Caco-2 (cell line): ENCODE measurements at regions not wholly inside any gene's neighbourhood (a gene's known extent, or its start where the extent isn't known, plus 50 kb on each side); places are given as distances from the start of the nearest gene placed in this dataset.

Source experiments
- BruUV-seq: library from RNA; stranded (reverse); fragments of 400-500 nt; replicated peaks from 2 replicates; lab custom pipeline; 2021; lab: Mats Ljungman, UMichigan
- CTCF ChIA-PET: fragments of 300-600 bp; sonication (Branson Sonifier 250); formaldehyde crosslinking; loops from one replicate; lab custom pipeline; 2022; ENCODE audit warnings: antibody characterized with exemption; lab: Charles Lee
- POLR2A ChIA-PET: fragments of 300-600 bp; sonication (Branson Sonifier 250); formaldehyde crosslinking; loops from one replicate; lab custom pipeline; 2022; ENCODE audit warnings: antibody characterized with exemption; lab: Charles Lee
- DNase-seq, 2 experiments: peaks; one replicate each; pipeline versions ENCODE4 v3.0.0 to v3.0.0-alpha.2; 2020 to 2022
- H3K27me3 ChIP-seq: replicated peaks from 2 replicates; pipeline ENCODE4 v1.6.0; 2011; ENCODE audit warnings: low read length; ENCODE audit not compliant: control insufficient read depth, insufficient read depth
- H3K36me3 ChIP-seq: 2 replicates; pipeline ENCODE4 v1.5.1; 2011; ENCODE audit warnings: low read length; ENCODE audit not compliant: control insufficient read depth, insufficient read depth
- H3K4me1 ChIP-seq: fragments of 250-450 bp; sonication (Bioruptor Pico); 2 replicates; pipeline ENCODE4 v1.5.1; 2020; ENCODE audit warnings: mild to moderate bottlenecking
- H3K4me3 ChIP-seq: 2 replicates; pipeline ENCODE4 v1.5.1; 2011; ENCODE audit warnings: low read depth, mild to moderate bottlenecking, control low read depth, low read length
- H3K9me3 ChIP-seq: fragments of 250-450 bp; sonication (Bioruptor Pico); 2 replicates; pipeline ENCODE4 v1.5.1; 2020; ENCODE audit warnings: mild to moderate bottlenecking, moderate library complexity
- H3K27ac Mint-ChIP-seq: one replicate; pipeline ENCODE4 v1.8.0; 2022; ENCODE audit warnings: mixed read lengths; ENCODE audit not compliant: unreplicated experiment
- H3K27me3 Mint-ChIP-seq: one replicate; pipeline ENCODE4 v1.8.0; 2022; ENCODE audit warnings: mixed read lengths; ENCODE audit not compliant: insufficient read depth, unreplicated experiment
- H3K36me3 Mint-ChIP-seq: one replicate; pipeline ENCODE4 v1.8.0; 2022; ENCODE audit warnings: mild to moderate bottlenecking, mixed read lengths; ENCODE audit not compliant: insufficient read depth, unreplicated experiment
- H3K4me1 Mint-ChIP-seq: one replicate; pipeline ENCODE4 v1.8.0; 2022; ENCODE audit warnings: low read depth, mixed read lengths; ENCODE audit not compliant: unreplicated experiment
- H3K4me3 Mint-ChIP-seq: one replicate; pipeline ENCODE4 v1.8.0; 2022; ENCODE audit warnings: mild to moderate bottlenecking, moderate library complexity, mixed read lengths; ENCODE audit not compliant: unreplicated experiment
- H3K9me3 Mint-ChIP-seq: one replicate; pipeline ENCODE4 v1.8.0; 2022; ENCODE audit warnings: mixed read lengths; ENCODE audit not compliant: unreplicated experiment
- CTCF ChIP-seq, 2 experiments: fragments of 200-600 bp in 1 of 2; IDR thresholded peaks; 1 replicate in 1 of 2; 2 replicates in 1 of 2; pipeline versions ENCODE4 v1.5.1 to v1.8.0; 2011 to 2022; ENCODE audit warnings: antibody characterized with exemption in 1 of 2, control low read depth in 1 of 2, inconsistent platforms in 1 of 2, low read depth in 1 of 2, low read length in 1 of 2, mild to moderate bottlenecking in 1 of 2, moderate library complexity in 1 of 2; ENCODE audit not compliant: insufficient read depth in 1 of 2, severe bottlenecking in 1 of 2, unreplicated experiment in 1 of 2
- intact Hi-C: fragments of 100-400 bp; cut with micrococcal nuclease; formaldehyde crosslinking; loops from one replicate; pipeline ENCODE4 v1.10.0; 2022; ENCODE audit not compliant: unreplicated experiment

- no TSS peak for BruUV-seq
- no peak for TF ChIP-seq CTCF (IDR thresholded peaks at IDR 0.05; ENCODE audit: insufficient read depth in 1 of 2, low read depth in 1 of 2, low read length in 1 of 2, severe bottlenecking in 1 of 2, unreplicated experiment in 1 of 2)
- CTCF ChIA-PET: no interaction called here
Observed at GRCh38 chr22:44437216-44438055, 60.6 kb downstream of the RTL6 start.

DNA sequence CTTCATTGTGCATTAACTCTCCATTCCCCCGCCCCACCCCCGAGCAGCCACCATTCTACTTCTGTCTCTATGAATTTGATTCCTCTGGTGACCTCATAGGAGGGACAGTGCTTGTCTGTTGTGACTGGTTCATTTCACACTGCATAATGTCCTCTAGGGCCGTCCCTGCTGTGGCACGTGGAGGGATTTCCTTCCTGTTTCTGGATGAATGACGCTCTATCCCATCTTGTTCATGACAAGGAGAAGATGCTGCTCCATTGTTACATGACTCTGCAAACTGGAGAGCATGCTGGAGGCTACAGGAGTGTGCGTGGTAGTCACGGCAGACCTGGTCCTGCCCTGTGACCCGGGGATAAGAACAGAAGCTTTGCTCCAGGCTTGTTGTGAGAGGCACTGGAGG is 61.3 kb downstream of the RTL6 start:
- Histone ChIP-seq H3K27me3 (no peaks in the 10 kb centered on the region), H3K9me3 (no peaks in the 10 kb centered on the region), H3K4me1 (peaks cover 10% of the 10 kb centered on the region), H3K36me3 (no peaks in the 10 kb centered on the region), H3K4me3 (no peak overlapping the region)
- Mint-ChIP-seq H3K9me3 (no peaks in the 10 kb centered on the region), H3K27me3 (no peaks in the 10 kb centered on the region), H3K4me3 (no peak overlapping the region), H3K36me3 (no peaks in the 10 kb centered on the region), H3K4me1 (no peaks in the 10 kb centered on the region), H3K27ac (no peak overlapping the region)
- TF ChIP-seq CTCF (IDR thresholded peaks at IDR 0.05; ENCODE audit: insufficient read depth in 1 of 2, low read depth in 1 of 2, low read length in 1 of 2, severe bottlenecking in 1 of 2, unreplicated experiment in 1 of 2): no peak
- DNase-seq: no peak
- POLR2A ChIA-PET: no interaction called here
- BruUV-seq: no TSS peak
- intact Hi-C loops: no loop called here
- CTCF ChIA-PET: no interaction called here

More at GRCh38 chr22:44437216-44438055, 60.6 kb downstream of the RTL6 start:
- H3K4me1 Mint-ChIP-seq: no peaks in the 10 kb centered on the region
- Histone ChIP-seq H3K9me3 (no peaks in the 10 kb centered on the region), H3K4me1 (0 out of 2 replicates have a peak, but pooled peaks cover 4% of the 10 kb centered on the region), H3K36me3 (no peaks in the 10 kb centered on the region), H3K4me3 (no peak overlapping the region), H3K27me3 (no peaks in the 10 kb centered on the region)
- no peak overlapping the region for H3K4me3 Mint-ChIP-seq
- no peaks in the 10 kb centered on the region for H3K27me3 Mint-ChIP-seq
- H3K27ac Mint-ChIP-seq: no peak overlapping the region
- no peaks in the 10 kb centered on the region for H3K9me3 Mint-ChIP-seq
- no peaks in the 10 kb centered on the region for H3K36me3 Mint-ChIP-seq
- no peak for DNase-seq
- POLR2A ChIA-PET: no interaction called here
- intact Hi-C loops: no loop called here

DNA sequence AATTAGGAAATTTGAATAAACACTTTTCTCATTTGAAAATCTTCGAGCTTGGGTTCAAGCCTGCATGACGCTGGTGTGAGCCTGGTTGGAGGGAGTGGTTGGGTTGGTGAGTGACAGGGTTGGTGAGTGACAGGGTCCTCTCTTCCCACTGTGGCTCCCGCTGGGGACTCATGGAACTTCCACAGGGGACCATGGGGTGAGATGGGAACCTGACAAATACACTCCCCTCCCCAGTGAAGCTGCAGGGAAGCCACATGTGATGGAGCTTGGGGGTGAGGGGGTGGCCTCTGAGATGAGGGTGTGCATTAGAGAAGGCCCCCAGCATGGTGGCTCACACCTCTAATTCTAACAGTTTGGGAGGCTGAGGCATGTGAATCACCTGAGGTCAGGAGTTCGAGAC is 66.8 kb downstream of the RTL6 start:
- H3K27me3 Mint-ChIP-seq: no peaks in the 10 kb centered on the region

More for the DNA sequence above, 66.8 kb downstream of the RTL6 start:
- Mint-ChIP-seq H3K27ac (no peak overlapping the region), H3K36me3 (no peaks in the 10 kb centered on the region), H3K9me3 (no peaks in the 10 kb centered on the region), H3K4me3 (no peak overlapping the region), H3K4me1 (peaks cover 7% of the 10 kb centered on the region)
- Histone ChIP-seq H3K36me3 (no peaks in the 10 kb centered on the region), H3K9me3 (no peaks in the 10 kb centered on the region), H3K4me3 (no peak overlapping the region), H3K27me3 (no peaks in the 10 kb centered on the region), H3K4me1 (peaks cover 15% of the 10 kb centered on the region)
- ChIA-PET POLR2A (no interaction called here), CTCF (no interaction called here)
- no TSS peak for BruUV-seq
- DNase-seq: no peak
- TF ChIP-seq CTCF (IDR thresholded peaks at IDR 0.05; ENCODE audit: insufficient read depth in 1 of 2, low read depth in 1 of 2, low read length in 1 of 2, severe bottlenecking in 1 of 2, unreplicated experiment in 1 of 2): no peak
- intact Hi-C loops: no loop called here
